ENCODE measurements at regions not wholly inside any gene's neighbourhood (a gene's known extent, or its start where the extent isn't known, plus 50 kb on each side); places are given as distances from the start of the nearest gene placed in this dataset.
"Not testable (repeated sequence)": the region's sequence is repeated elsewhere in the genome, so short reads cannot be mapped to it uniquely, and the experiment has no call there.

DNA sequence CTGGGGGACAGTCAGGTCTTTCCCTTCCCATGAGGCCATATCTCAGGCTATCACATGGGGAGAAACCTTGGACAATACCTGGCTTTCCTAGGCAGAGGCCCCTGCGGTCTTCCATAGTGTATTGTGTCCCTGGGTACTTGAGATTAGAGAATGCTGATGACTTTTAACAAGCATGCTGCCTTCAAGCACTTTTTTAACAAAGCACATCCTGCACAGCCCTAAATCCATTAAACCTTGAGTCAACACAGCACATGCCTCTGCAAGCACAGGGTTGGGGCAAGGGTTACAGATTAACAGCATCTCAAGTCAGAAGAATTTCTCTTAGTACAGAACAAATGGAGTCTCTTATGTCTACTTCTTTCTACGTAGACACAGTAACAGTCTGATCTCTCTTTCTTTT lies 545.2 kb upstream of the NR2F2 start:
- not testable (repeated sequence) for DNase-seq

DNA sequence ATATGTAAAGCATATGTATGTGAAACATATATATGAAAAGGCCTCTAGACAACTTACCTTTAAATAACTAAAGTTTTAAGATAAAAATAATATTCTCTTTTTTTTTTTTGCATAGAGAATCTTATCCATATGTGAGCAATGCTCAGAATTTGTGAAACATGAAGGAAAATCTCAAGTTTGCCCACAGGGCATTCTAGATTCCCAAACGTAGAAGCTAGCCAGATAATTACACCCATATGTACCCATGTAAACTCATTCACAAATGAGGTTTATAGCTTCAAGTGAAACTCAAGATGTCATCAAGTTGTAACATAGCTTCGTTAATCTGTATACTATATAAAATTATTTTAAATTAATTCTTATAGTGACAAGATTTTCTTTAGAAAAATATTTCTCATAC lies 537.3 kb upstream of the NR2F2 start:
- no peak for DNase-seq

DNA sequence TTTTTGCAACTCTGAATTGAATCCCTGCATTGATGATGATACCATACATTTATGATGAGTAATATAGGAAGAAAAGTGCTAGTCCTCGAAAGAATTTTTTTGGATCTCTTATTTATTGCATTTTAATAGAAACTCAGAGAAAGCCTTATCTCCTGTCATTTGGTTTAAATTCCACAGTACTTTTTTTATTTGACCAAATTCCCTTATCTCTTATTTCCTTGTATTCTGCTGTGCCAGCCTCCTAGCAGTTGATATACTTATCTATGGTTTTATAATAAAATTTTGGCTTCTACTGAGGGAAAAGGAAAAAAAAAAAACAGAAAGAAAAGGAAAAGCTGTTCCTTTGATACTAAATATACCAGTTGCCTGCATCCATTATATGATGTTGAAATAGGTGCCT lies 535.1 kb upstream of the NR2F2 start:
- no peak for DNase-seq

DNA sequence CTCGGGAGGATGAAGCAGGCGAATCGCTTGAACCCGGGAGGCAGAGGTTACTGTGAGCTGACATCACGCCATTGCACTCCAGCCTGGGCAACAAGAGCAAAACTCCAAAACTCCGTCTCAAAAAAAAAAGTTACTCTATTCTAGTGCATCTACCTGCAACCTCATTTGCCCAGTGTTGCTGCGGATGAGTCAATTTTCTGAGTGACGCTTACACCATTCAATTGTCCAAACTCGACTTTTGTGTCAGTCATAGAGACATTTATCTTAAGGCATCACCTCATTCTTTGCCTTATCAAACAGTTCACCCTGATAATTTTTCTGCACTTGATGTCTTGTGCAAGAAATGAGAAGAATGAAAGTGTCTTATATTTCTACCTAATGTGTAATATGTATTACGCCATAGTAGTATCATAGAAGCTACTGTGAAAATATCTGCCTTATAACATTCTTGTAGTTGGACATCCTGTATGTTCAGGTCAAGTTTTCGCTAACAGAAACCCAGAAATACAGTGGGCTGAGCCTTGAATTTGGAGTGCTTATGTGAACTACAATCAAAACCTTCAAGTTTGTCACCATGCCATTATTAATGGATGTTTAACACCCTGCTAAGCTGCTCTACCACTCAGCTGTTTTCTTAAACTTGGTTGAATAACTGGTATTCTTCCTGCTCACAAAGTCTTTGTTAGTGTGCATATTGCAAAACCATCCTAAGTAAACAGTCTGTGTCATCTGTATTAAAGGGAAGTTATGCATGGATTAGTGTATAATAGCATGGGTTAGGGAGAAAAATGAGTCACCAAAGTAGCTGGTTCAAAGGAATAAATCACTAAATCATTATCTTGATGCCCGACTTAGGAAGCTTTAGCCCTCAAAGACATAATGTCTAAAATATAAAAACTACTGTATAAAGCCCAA lies 531.0 kb upstream of the NR2F2 start:
- no peak for DNase-seq

DNA sequence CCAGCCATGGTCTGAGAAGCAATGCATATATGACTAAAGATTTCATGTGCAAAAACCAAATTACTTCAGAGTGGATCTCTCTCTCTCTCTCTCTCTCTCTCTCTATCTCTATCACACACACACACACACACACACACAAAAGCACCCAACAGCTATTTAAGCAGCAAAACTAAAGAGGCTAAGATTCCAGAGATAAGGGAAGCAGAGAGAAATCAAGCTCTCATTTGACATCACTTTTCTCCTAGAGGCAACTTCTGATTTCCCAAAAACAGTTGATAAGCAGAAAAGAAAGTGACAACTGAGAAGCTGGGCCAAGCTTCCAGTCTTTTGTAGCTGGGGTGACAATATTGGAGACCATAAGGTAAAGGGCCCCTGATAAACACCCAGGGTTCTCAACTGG lies 526.0 kb upstream of the NR2F2 start:
- no peak for DNase-seq

DNA sequence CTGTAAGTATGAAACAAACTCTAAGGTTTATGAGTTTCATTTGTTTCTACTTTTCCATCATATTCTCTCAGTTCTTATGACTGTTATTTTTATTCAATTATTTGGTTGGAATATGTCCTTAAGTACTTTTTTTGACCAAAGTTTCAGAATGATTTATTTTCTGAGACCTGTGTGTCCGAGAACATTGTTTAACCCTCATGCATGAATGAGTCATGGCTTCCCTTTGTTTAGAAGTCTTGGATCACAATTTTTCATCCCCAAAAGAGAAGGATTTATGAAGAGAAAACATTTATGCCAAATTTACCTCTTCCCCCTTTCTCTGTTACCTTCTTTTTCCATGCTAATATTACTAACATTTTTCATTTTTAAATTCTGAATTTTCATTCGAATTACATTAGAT lies 518.0 kb upstream of the NR2F2 start:
- no peak for DNase-seq

DNA sequence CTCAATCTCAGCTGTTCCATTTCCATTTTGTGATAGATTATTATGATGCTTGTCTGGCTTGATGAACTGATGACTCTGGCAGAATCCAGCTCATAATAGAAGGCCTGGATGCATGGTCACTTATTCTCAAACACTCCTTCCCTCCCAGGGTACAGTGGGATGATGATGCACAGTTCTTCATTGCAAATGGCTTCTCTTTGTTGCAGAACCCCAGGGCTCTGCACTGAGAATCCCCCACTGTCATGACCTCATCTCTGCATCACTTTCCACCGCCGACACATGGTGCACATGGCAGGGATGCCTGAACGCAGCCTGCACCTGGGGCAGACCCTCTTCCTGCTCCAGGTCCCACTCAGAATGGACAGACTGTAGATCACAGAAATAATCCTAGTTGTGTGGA lies 515.6 kb upstream of the NR2F2 start:
- DNase-seq = no peak

DNA sequence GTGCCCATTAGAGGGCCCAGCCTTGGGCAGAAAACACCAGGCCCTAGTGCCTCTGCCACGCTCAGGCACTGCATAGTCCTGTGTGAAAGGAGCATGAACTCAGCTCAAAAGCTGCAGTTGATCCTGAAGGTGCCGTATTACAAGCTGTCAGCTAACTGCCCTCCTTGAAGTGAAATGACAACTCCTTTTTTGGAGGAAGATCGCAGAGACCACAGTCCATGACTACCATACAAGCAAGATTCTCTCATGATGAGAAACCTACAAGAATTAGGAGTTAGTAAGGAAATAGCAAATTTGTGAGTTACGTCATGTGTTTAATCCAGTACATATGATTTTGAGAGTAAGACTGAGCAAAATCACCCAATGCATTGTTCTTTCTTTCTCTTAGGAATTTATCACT lies 513.9 kb upstream of the NR2F2 start:
- DNase-seq = no peak

DNA sequence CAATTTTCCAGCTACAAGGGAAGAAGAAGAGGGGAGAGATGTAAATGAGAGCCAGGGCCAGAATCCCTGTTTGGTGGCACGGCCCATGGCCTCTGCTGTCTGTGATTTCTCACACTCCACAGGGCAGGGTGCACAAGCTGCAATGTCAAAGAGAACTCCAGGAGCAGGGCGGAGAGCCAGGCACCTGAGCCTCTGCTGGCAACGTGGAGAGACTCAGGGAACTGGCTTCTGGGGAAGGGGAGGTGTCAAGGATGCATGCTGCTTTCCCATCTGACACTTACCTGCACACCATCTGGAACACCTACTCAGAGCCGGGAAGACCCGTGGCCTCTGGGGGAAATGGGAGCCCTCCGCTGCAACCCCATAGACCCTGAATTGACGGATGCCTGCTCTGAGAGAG lies 507.5 kb upstream of the NR2F2 start:
- no peak for DNase-seq

DNA sequence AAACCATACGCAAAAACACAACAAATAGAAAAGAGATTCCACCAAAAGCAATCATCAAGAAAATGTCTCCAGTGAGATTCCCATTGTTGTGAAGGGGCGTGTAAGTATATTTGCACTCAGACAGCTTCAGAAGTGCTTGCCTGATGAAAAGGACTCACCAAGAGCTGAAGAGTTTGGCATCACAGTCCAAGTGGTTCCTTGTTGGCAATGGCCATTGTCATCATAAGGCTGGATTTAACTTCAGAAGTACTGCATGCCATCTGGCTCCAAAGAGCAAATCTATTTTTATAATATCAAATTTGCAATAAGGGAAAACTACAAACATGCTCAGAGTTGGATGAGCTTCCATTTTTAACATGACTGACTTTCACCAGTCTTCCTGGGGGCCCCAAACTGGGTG lies 505.3 kb upstream of the NR2F2 start:
- no peak for DNase-seq

DNA sequence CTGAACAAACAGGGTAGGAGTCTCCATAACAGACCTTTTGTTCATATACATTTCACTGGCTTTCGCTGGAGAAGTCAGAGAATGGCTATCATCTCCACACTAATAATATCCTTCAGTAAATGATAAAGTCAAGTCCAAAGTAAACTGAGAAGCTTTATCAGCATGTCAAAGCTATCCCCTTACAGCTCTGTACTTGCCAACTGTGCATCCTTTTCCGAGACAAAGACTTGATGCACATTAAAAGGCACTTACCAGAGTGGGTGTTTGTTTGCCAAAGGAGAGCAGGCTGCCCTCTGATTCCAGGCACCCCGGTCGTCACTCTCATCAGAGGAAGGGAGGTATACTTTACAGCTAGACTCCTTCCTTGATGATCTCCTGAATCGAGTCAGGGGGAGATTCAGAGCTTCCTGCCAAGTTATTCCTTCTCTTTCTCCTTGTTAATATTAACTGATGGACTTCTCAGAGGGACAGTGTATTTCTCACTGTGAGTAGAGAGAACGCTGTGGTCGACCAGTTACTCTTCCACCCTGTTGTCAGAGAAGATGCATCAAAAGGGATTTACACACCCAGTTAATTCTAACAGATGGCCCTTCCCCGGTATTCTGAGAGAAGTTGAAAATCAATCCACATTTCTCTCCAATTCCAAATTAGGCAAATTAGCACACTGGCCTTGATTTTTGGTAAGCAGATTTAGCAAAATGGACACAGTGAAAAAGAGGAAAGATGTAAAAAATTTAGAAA lies 504.7 kb upstream of the NR2F2 start:
- DNase-seq = no peak

DNA sequence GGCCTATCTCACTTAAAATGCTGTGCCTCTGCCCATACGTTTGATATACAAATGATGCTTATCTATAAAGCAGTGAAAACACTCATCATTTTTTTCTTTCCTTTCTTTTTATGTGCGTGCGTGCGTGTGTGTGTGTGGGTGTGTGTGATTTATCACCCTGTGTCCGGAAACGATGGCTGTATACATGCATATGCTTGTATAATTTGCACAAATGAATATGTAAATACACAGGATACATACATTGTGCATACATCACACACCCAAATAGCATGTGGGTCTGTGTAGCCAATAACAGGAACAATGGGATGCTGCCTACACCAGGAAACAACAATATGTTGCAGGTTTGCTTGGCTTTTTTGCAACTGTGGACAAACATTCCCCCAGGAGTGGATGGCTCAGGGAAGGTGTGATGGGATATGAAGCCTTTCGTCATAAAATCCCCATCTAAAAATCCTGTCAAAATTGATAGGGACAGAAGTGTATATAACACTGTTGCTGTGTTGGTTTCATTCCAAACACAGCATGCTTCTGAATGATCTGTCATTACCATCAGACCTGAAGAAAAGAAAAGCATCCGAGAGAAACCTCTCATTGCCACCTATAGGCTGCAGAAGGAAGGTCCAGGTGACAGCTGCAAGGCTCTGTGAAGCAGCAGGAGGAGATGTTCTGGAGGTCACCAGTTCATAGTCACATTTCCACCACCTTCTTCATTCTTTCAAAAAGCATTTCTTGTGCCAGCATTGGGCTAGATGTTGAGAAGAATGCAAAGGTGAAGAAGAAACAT lies 503.9 kb upstream of the NR2F2 start:
- DNase-seq = no peak

DNA sequence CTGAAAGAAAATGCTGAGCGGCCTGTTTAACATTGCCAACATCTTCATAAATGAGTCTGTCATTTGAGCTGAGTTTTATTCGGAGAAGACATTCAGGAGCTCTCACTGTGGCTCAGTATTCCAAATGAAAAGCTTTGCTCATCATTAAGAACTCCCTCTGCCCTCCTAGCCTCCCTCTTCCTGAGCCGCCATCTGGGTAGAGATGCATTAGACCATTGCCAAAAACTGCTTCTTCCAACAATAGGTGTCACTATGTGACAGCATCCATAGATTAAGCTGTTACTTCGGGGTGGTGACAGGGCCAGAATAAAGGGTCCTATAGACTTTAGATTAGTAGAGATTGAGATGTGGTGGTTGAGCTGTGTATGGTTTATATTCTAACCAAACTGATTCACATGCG lies 501.4 kb upstream of the NR2F2 start:
- no peak for DNase-seq

DNA sequence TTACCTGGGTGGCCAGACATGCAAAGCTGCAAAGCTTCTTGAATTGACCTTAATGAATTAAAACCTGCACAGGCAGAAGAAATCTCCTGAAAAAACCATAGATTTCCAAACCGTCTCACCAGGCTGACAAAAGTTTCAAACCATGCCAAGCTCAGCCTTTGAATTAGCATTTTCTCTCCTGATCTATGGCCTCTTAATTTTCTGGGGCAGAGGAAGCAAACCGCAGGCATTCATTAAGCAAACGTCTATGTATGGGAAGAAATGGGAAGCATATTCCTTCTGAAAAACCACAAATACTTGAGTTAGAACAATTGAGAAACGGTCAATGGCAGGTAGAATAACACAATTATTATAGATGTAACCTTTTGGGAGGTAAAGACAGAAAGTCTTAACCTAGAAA lies 500.2 kb upstream of the NR2F2 start:
- no peak for DNase-seq

DNA sequence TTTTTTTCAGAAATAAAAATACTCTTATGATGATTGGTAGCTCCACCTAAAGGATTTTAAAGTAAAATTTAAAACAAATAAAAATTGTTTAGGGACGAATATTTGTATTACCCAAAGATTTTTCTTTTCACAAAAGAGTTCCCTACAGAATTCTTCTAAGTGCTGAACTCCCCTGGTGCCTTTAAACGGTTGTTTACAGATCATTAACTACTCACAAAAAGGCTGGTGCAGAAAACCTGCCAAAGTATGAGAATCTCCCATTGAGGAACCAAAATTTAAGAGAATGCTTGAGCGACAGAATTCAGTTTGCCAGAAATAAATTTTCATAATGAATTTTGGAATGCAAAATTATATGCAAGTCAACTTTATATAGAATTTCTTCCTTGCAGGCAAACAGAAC lies 497.8 kb upstream of the NR2F2 start:
- no peak for DNase-seq

DNA sequence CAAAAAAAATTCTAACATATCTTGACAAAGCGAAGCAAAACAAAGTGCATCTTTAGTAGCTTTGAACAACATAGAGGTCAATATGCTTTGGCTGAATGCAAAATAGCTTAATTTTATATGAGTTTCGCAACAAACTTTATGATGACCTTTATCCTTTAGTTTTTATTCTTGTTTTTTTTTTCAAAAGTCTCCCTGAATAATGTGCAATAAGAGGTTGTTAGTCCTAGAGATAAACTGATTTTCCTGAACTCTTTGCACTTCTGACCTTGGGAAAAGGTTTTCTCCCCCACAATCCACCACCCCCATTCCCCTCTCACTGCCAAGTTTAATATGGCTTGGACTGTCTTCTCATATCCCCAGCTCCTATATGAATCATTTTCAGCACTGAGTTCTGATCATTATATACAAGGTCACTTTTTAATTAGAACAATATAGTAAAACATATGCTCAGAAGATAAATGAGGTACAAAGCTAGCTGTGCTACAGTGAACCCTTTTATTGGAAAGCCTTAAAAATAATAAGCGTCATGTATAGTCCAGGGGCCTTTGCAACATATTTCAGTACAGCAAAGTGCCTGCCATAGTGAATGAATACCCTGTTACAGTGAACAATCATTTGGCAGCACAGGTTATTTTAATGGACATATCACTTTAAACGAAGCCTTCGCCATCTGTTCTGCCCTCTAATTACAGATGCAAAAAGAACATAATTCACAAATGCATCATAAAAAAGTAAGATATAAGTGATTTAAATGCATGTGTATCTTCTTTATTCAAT lies 496.3 kb upstream of the NR2F2 start:
- DNase-seq = no peak

DNA sequence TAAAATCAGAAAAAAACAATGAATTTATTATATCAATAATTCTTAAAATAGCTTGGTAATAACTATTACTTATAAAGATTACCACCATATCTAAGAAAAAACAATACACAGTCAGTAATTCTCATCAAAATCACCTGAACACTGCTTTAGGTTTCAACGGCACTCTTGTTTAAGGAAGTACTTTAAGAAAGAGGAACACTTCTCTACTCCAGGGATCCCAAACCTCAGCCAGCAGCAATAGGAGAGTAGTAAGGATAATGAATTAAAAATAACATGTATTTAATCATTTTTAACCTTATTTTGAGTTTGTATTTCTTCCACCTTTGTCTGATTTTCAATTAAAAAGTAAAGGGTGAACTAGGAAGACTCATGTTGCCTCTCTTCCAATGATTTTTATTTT lies 494.0 kb upstream of the NR2F2 start:
- no peak for DNase-seq

DNA sequence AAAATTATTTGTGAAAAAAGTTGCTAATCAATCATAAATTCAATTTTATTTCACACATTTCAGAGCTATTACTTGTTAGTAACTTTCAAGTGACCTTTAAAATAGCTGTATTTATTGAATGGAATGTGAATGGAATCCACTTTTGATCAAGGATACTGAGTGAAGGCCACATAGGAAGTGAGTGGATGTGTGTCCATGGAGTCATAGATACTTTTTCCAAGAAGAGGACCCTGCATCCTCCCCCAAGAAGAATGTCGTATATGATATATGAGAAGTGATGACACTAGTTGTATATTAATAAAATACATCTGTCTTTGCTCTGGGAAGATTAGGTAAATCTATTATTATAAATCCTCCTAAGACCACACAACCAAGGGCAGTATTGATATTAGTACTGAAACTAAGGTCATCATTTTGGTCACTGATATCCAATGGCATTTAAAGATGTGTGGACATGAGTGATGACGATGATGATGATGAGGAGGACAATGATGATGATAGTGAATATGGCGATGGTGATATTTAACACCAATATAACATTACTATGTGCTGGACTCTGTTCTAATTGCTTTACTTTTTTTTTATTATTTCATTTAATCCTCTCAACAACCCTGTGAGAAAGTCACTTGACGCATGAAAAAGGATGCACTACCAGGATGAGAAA lies 493.0 kb upstream of the NR2F2 start:
- no peak for DNase-seq

DNA sequence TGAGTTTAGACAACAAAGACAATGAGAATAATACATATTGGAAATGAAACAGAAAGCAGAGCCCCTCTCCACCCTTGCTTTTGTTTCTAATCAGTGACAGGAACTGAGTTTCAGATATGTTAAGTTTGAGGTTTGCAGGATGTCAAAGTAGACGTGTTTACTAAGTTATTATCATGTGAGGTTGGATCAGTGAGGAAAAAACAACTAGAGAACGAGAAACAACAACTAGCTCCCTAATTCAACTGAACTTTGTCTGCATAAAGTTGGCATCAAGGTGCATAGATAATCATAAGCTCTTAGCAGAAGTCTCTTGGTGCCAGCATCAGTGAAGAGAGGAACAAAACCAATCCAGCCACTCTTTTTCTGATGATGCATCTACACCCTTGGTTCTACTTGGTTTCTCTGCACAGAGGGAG lies 491.1 kb upstream of the NR2F2 start:
- no peak for DNase-seq

DNA sequence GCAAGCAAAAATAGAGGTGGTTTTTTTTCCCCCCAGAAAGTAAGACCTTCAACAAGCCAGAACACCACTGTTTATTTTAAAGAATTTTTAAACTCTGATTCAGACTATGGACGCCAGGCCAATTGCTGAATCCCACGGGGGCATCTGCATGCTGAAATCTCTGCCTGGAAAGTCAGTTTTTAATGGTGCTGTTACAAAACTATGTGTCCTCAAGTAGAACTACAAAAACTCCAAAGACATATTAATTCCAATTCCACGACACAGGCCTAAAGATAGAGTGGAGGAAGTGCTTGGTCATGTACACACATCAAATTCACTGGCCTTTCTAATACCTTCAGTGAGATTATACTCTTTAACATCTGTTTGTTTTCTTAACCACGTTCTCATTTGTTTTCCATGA lies 490.5 kb upstream of the NR2F2 start:
- DNase-seq = no peak

DNA sequence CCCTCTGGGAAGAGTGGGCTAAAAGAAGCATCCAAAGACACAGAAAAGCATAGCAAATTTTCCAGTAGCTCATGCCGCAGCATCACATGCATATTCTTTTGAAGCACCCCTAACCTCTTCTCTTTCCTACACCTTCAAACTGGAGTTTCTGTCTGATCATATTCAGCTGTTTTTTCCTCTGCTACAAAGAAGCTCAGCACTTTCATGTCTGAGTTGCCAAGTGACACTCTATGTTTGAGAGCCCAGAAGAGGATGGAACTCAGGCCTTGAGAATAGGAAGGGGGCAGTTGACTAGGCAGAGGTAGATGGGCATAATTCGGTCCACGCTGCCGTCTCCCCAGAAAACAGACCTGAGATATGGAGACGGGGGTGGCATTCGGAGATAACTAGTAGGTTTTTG lies 489.6 kb upstream of the NR2F2 start:
- DNase-seq = no peak
